ENCODE measurements at regions not wholly inside any gene's neighbourhood (a gene's known extent, or its start where the extent isn't known, plus 50 kb on each side); places are given as distances from the start of the nearest gene placed in this dataset.
"Not testable (repeated sequence)": the region's sequence is repeated elsewhere in the genome, so short reads cannot be mapped to it uniquely, and the experiment has no call there.

DNA sequence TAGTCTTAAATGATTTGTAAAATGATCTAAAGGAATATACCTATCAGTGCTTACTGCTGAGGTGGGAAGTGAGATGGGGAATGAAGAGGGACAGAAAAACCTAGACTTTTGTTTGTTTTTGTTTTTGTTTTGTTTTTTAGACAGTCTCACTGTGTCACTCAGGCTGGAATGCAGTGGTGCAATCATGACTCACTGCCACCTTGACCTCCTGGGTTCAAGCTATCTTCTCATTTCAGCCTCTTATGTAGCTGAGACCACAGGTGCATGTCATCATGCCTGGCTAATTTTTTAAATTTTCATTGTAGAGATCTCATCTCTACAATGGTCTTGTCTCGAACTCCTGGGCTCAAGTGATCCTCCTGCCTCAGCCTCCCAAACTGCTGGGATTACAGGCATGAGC is 116.4 kb upstream of the SEM1 start:
- Histone ChIP-seq H3K9me3 (ENCODE audit: control insufficient read depth in 4 of 4, low read length in 3 of 4) (no peaks in the 10 kb centered on the region), H3K9ac (ENCODE audit: low read depth in 1 of 2, low read length in 2 of 2) (no peak overlapping the region), H3K27me3 (ENCODE audit: control insufficient read depth in 4 of 4, insufficient read depth in 4 of 4, low read length in 3 of 4) (no peaks in the 10 kb centered on the region), H3K27ac (ENCODE audit: low read depth in 1 of 2, low read length in 2 of 2) (no peak overlapping the region), H3K36me3 (ENCODE audit: control insufficient read depth in 4 of 4, insufficient read depth in 3 of 4, low read depth in 1 of 4, low read length in 3 of 4) (no peaks in the 10 kb centered on the region), H3K4me1 (ENCODE audit: control insufficient read depth in 4 of 4, insufficient read depth in 4 of 4, low read length in 3 of 4) (no peaks in the 10 kb centered on the region), H3K4me3 (ENCODE audit: low read depth in 1 of 3, low read length in 3 of 3) (no peak overlapping the region)
- TF ChIP-seq RAD21 (IDR thresholded peaks at IDR 0.05) (no peak), EGR1 (IDR thresholded peaks at IDR 0.05; ENCODE audit: low read depth in 2 of 2) (no peak), NR2F2 (IDR thresholded peaks at IDR 0.05) (no peak), TAF1 (conservative IDR thresholded peaks at IDR 0.05) (no peak), SP1 (IDR thresholded peaks at IDR 0.05) (no peak), HNF4A (conservative IDR thresholded peaks at IDR 0.05) (no peak)
- TF ChIP-seq, protein P1, sequence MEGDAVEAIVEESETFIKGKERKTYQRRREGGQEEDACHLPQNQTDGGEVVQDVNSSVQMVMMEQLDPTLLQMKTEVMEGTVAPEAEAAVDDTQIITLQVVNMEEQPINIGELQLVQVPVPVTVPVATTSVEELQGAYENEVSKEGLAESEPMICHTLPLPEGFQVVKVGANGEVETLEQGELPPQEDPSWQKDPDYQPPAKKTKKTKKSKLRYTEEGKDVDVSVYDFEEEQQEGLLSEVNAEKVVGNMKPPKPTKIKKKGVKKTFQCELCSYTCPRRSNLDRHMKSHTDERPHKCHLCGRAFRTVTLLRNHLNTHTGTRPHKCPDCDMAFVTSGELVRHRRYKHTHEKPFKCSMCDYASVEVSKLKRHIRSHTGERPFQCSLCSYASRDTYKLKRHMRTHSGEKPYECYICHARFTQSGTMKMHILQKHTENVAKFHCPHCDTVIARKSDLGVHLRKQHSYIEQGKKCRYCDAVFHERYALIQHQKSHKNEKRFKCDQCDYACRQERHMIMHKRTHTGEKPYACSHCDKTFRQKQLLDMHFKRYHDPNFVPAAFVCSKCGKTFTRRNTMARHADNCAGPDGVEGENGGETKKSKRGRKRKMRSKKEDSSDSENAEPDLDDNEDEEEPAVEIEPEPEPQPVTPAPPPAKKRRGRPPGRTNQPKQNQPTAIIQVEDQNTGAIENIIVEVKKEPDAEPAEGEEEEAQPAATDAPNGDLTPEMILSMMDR (IDR thresholded peaks at IDR 0.05; ENCODE audit: low read depth, low read length, missing input control) = no peak
- TF ChIP-seq, protein P2, sequence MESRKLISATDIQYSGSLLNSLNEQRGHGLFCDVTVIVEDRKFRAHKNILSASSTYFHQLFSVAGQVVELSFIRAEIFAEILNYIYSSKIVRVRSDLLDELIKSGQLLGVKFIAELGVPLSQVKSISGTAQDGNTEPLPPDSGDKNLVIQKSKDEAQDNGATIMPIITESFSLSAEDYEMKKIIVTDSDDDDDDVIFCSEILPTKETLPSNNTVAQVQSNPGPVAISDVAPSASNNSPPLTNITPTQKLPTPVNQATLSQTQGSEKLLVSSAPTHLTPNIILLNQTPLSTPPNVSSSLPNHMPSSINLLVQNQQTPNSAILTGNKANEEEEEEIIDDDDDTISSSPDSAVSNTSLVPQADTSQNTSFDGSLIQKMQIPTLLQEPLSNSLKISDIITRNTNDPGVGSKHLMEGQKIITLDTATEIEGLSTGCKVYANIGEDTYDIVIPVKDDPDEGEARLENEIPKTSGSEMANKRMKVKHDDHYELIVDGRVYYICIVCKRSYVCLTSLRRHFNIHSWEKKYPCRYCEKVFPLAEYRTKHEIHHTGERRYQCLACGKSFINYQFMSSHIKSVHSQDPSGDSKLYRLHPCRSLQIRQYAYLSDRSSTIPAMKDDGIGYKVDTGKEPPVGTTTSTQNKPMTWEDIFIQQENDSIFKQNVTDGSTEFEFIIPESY (IDR thresholded peaks at IDR 0.05) = no peak
- DNase-seq (ENCODE audit: low spot score) = no peak
- 83% methylated on average over 1 of the region's 1 CpG for WGBS

DNA sequence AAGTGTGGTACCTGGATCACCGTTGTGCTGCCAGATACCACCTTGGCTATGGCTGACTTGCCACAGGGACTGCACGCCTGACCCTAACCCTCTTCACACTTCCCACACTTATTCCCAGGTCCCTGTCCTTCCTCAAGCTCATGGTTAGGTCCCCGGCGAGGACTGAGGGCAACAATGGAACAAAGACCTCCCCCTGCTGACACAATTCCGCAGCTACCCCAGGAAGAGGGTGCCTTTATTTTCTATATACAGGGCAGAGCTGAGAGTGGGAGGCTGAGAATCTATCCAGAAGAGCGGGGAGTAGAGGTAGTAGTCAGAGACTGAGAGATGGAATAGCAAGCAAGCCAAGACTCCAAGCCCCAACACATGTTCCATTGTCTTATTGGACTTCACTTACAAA is 118.1 kb upstream of the SEM1 start:
- Histone ChIP-seq H3K9ac (ENCODE audit: low read depth in 1 of 2, low read length in 2 of 2) (no peak overlapping the region), H3K4me3 (ENCODE audit: low read depth in 1 of 3, low read length in 3 of 3) (no peak overlapping the region), H3K9me3 (ENCODE audit: control insufficient read depth in 4 of 4, low read length in 3 of 4) (no peaks in the 10 kb centered on the region), H3K27me3 (ENCODE audit: control insufficient read depth in 4 of 4, insufficient read depth in 4 of 4, low read length in 3 of 4) (no peaks in the 10 kb centered on the region), H3K27ac (ENCODE audit: low read depth in 1 of 2, low read length in 2 of 2) (no peak overlapping the region), H3K4me1 (ENCODE audit: control insufficient read depth in 4 of 4, insufficient read depth in 4 of 4, low read length in 3 of 4) (no peaks in the 10 kb centered on the region), H3K36me3 (ENCODE audit: control insufficient read depth in 4 of 4, insufficient read depth in 3 of 4, low read depth in 1 of 4, low read length in 3 of 4) (no peaks in the 10 kb centered on the region)
- no peak for TF ChIP-seq TAF1 (conservative IDR thresholded peaks at IDR 0.05)
- no peak for TF ChIP-seq HNF4A (conservative IDR thresholded peaks at IDR 0.05)
- TF ChIP-seq GABPA (IDR thresholded peaks at IDR 0.05 in 1 of 2, conservative IDR thresholded peaks at IDR 0.05 in 1 of 2) = no peak
- TF ChIP-seq, protein P2 (IDR thresholded peaks at IDR 0.05) = no peak
- TF ChIP-seq, protein P3, sequence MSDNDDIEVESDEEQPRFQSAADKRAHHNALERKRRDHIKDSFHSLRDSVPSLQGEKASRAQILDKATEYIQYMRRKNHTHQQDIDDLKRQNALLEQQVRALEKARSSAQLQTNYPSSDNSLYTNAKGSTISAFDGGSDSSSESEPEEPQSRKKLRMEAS (IDR thresholded peaks at IDR 0.05) = no peak
- TF ChIP-seq RAD21 (IDR thresholded peaks at IDR 0.05) = no peak
- no peak for TF ChIP-seq FOXA1 (IDR thresholded peaks at IDR 0.05)
- no peak for TF ChIP-seq NR2F2 (IDR thresholded peaks at IDR 0.05)
- TF ChIP-seq, protein P1 (IDR thresholded peaks at IDR 0.05; ENCODE audit: low read depth, low read length, missing input control) = no peak
- no peak for TF ChIP-seq HNF4G (IDR thresholded peaks at IDR 0.05)
- TF ChIP-seq, protein P4, sequence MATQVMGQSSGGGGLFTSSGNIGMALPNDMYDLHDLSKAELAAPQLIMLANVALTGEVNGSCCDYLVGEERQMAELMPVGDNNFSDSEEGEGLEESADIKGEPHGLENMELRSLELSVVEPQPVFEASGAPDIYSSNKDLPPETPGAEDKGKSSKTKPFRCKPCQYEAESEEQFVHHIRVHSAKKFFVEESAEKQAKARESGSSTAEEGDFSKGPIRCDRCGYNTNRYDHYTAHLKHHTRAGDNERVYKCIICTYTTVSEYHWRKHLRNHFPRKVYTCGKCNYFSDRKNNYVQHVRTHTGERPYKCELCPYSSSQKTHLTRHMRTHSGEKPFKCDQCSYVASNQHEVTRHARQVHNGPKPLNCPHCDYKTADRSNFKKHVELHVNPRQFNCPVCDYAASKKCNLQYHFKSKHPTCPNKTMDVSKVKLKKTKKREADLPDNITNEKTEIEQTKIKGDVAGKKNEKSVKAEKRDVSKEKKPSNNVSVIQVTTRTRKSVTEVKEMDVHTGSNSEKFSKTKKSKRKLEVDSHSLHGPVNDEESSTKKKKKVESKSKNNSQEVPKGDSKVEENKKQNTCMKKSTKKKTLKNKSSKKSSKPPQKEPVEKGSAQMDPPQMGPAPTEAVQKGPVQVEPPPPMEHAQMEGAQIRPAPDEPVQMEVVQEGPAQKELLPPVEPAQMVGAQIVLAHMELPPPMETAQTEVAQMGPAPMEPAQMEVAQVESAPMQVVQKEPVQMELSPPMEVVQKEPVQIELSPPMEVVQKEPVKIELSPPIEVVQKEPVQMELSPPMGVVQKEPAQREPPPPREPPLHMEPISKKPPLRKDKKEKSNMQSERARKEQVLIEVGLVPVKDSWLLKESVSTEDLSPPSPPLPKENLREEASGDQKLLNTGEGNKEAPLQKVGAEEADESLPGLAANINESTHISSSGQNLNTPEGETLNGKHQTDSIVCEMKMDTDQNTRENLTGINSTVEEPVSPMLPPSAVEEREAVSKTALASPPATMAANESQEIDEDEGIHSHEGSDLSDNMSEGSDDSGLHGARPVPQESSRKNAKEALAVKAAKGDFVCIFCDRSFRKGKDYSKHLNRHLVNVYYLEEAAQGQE (IDR thresholded peaks at IDR 0.05) = no peak
- DNase-seq (ENCODE audit: low spot score) = no peak
- 91% methylated on average over 6 of the region's 6 CpGs for WGBS

DNA sequence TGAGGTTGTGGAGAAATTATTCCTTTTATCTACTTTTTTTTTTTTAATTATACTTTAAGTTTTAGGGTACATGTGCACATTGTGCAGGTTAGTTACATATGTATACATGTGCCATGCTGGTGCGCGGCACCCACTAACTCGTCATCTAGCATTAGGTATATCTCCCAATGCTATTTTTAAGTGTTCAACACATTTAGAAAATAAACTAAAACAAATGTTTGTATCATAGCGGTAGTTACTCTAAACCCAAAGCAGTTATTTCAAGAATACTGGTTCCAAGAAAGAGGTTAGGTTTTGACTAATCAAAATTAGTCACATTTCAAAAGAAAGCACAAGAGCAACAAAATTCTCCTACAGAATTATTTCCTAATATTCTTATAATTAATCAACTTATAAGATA is 119.5 kb upstream of the SEM1 start:
- WGBS = 93% methylated on average over 4 of the region's 4 CpGs
- H3K4me1 ChIP-seq (ENCODE audit: control insufficient read depth in 4 of 4, insufficient read depth in 4 of 4, low read length in 3 of 4); H3K9ac ChIP-seq (ENCODE audit: low read depth in 1 of 2, low read length in 2 of 2); H3K27me3 ChIP-seq (ENCODE audit: control insufficient read depth in 4 of 4, insufficient read depth in 4 of 4, low read length in 3 of 4); H3K36me3 ChIP-seq (ENCODE audit: control insufficient read depth in 4 of 4, insufficient read depth in 3 of 4, low read depth in 1 of 4, low read length in 3 of 4); H3K27ac ChIP-seq (ENCODE audit: low read depth in 1 of 2, low read length in 2 of 2); H3K9me3 ChIP-seq (ENCODE audit: control insufficient read depth in 4 of 4, low read length in 3 of 4); DNase-seq (ENCODE audit: low spot score); H3K4me3 ChIP-seq (ENCODE audit: low read depth in 1 of 3, low read length in 3 of 3): not testable (repeated sequence)
